GM18498 (cell line): ENCODE measurements at regions not wholly inside any gene's neighbourhood (a gene's known extent, or its start where the extent isn't known, plus 50 kb on each side); places are given as distances from the start of the nearest gene placed in this dataset.

Experiments
- ATAC-seq: cut with Tn5 transposase; IDR thresholded peaks from one replicate; pipeline ENCODE4 v1.9.1; 2021; ENCODE audit warnings: mild to moderate bottlenecking, moderate library complexity; ENCODE audit not compliant: unreplicated experiment

DNA sequence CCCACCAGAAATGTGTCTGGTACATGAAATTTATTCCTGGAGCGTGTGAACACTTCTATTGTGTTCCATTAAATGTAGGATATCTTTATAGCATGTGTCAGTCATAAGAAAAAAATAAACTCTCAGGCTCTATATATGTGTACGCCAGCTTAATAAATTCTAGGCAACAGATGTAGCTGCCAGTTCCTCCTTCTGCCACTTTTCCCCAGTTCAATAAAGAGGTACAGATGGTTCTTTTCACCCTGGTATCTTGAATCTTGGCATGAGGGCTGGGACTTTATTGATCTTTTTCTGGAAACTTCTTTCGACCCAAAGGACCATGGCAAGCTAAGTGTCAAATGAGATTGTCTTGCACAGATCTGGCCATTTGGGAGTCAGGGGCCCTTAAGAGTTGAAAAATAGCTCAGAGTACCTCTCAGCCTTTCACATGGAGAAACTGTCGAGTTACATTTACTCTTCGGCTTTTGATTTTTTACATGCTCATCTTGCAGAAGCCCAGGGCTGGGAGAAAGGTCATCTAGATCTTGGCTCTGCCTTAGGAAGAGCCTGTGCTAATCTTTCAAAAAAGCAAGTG, 240.9 kb downstream of the DOK5 start:
- ATAC-seq = no peak

DNA sequence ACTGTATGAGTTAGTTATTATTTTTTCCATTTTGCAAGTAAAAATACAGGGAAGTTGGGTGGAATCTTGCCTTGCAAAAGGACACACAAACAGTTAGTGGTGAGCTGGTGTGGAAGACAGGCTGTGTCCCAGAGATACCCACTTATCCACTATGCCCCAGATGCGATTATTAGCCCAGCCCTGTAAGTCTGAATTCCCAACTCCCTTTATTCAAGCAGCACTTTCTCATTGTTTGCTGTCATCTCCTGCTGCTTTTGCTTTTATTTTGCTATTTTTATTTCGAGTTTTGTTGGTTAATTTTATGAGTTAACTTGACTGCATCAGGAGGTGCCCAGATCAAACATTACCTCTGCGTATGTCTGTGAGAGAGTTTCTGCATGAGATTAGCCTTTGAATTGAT, 239.4 kb downstream of the DOK5 start:
- ATAC-seq = no peak

DNA sequence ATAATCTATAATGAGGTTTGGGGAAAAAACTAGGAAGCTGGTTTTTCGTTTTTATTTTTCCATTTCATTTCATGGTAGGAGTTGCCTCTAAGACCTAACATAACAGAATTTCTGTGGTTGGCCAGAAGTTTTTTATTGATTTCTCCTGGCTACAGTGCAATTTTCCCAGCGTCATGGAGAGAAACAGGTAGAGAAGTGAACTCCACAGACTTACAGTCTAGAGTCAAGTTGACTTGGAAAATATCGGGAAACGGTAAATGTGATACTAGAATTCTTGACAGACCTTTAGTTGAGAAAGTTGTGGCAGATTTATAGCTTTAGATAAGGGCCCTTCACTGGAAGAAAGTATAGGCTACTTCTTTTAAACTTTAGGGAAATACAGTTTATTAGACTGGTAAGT, 238.3 kb downstream of the DOK5 start:
- no peak for ATAC-seq

DNA sequence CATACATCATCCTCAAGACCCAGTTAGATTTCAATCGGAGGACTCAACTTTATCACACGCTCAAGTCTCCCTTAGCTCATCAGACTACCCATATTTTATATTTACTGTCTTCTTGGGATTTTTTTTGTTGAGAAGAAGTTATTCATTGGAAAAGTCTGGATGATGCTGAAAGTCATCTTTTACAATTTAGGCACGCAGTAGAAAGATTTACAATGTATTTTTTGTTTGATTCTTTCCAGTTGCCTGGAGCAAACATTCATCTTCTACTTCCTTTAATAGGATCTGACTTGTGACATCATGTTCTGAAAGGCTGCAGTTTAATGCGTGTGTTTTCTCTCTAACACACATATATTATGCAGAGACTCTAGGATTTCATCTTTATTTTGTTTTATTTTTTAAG, 235.7 kb downstream of the DOK5 start:
- no peak for ATAC-seq

GRCh38 chr20:54710341-54710740, 234.9 kb downstream of the DOK5 start:
- no peak for ATAC-seq

DNA sequence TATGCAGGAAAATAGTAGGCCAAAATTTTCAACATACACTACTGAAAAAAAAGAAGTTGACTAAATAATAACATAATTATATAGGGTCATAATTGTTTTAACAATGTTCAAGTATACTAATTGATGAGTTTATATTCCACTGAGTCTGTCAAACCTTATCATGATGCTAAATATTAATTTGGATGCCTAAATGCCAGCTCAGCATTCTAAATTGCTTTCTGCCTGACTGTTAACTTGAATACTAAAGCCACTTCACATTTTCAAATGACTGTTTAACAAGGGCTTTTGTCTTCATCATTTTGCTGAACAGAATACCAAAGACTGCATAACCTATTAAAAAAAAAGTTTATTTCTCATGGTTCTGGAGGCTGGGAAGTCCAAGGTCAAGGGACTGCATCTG, 232.8 kb downstream of the DOK5 start:
- no peak for ATAC-seq

GRCh38 chr20:54707801-54708200, 232.4 kb downstream of the DOK5 start:
- ATAC-seq = no peak

GRCh38 chr20:54706581-54706980, 231.2 kb downstream of the DOK5 start:
- no peak for ATAC-seq

DNA sequence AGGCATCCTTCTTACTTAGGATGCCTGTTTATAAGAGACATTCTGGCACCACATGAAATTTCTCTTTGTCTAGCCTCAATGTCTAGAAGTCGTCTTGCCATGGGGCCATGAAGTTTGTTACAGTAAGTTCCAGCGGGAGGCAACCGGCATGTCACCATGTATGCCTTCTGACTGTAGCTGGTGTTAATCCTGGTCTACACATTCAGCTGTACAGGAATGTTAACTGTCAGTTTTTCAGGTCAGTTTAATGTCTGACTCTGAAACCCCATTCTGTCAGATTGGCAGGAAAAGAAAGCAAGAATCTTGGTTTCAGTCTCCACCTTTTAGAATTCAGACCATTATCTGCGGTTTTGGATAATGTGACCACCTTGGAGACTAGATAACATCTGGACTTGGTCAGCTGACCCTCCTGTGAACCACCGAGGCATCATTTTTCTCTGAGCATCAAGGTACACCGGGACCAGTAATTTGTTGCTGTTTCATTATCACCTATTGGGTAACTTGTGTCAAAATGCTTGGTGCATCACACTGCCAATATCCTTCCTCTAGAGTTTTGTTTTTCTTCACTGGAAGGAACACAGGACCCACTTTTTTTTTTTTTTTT, 228.7 kb downstream of the DOK5 start:
- no peak for ATAC-seq
